G401.6 (cell line): ENCODE measurements at regions not wholly inside any gene's neighbourhood (a gene's known extent, or its start where the extent isn't known, plus 50 kb on each side); places are given as distances from the start of the nearest gene placed in this dataset.
"Not testable (repeated sequence)": the region's sequence is repeated elsewhere in the genome, so short reads cannot be mapped to it uniquely, and the experiment has no call there.

ENCODE experiments used
- FAIRE-seq: peaks from 2 replicates; lab custom pipeline; 2012; peaks lifted over from hg19 to GRCh38; lab: Jason Lieb, UNC

- FAIRE-seq = no peak
These were observed 190.1 kb upstream of the E2F8 start for GRCh38 chr11:19430754-19431398.

- FAIRE-seq = no peak
These were observed 189.6 kb upstream of the E2F8 start for GRCh38 chr11:19430346-19430745.

- no peak for FAIRE-seq
These were observed 188.5 kb upstream of the E2F8 start for GRCh38 chr11:19429108-19429760.

GRCh38 chr11:19428206-19429002 is 187.7 kb upstream of the E2F8 start:
- FAIRE-seq = no peak

- no peak for FAIRE-seq
These were observed 186.1 kb upstream of the E2F8 start for GRCh38 chr11:19426756-19427403.

- FAIRE-seq = no peak
These were observed 185.4 kb upstream of the E2F8 start for GRCh38 chr11:19426011-19426755.

GRCh38 chr11:19422276-19422675 is 181.5 kb upstream of the E2F8 start:
- FAIRE-seq = no peak

- FAIRE-seq = no peak
These were observed 180.3 kb upstream of the E2F8 start for GRCh38 chr11:19420868-19421533.

- no peak for FAIRE-seq
These were observed 179.1 kb upstream of the E2F8 start for GRCh38 chr11:19419808-19420207.

- no peak for FAIRE-seq
These were observed 178.4 kb upstream of the E2F8 start for GRCh38 chr11:19419021-19419750.

GRCh38 chr11:19418221-19418620 is 177.5 kb upstream of the E2F8 start:
- no peak for FAIRE-seq

- FAIRE-seq = not testable (repeated sequence)
These were observed 171.3 kb upstream of the E2F8 start for GRCh38 chr11:19412070-19412469.

GRCh38 chr11:19410032-19410431 is 169.3 kb upstream of the E2F8 start:
- no peak for FAIRE-seq

GRCh38 chr11:19409307-19409706 is 168.6 kb upstream of the E2F8 start:
- no peak for FAIRE-seq

- FAIRE-seq = no peak
These were observed 167.0 kb upstream of the E2F8 start for GRCh38 chr11:19407677-19408270.

- FAIRE-seq = no peak
These were observed 165.2 kb upstream of the E2F8 start for GRCh38 chr11:19405966-19406365.

- FAIRE-seq = no peak
These were observed 164.0 kb upstream of the E2F8 start for GRCh38 chr11:19404787-19405186.

- no peak for FAIRE-seq
These were observed 162.6 kb upstream of the E2F8 start for GRCh38 chr11:19403196-19403895.

- FAIRE-seq = no peak
These were observed 159.6 kb upstream of the E2F8 start for GRCh38 chr11:19400296-19400695.
